Lower leg skin (tissue), 3 donors: ENCODE measurements at regions not wholly inside any gene's neighbourhood (a gene's known extent, or its start where the extent isn't known, plus 50 kb on each side); places are given as distances from the start of the nearest gene placed in this dataset.

Experiments used
- POLR2A ChIP-seq, 2 donors: fragments of 450-650 bp; IDR thresholded peaks; one replicate each; pipeline ENCODE4 v1.6.1; 2016 to 2017; ENCODE audit warnings: antibody characterized with exemption in 2 of 2, mild to moderate bottlenecking in 1 of 2, moderate library complexity in 1 of 2
- TF ChIP-seq, protein P1 (sequence below), 3 donors: fragments of 450-650 bp; IDR thresholded peaks; one replicate each; pipeline ENCODE4 v1.5.1; 2016; ENCODE audit warnings: antibody characterized with exemption in 3 of 3, mild to moderate bottlenecking in 3 of 3, moderate library complexity in 2 of 3

DNA sequence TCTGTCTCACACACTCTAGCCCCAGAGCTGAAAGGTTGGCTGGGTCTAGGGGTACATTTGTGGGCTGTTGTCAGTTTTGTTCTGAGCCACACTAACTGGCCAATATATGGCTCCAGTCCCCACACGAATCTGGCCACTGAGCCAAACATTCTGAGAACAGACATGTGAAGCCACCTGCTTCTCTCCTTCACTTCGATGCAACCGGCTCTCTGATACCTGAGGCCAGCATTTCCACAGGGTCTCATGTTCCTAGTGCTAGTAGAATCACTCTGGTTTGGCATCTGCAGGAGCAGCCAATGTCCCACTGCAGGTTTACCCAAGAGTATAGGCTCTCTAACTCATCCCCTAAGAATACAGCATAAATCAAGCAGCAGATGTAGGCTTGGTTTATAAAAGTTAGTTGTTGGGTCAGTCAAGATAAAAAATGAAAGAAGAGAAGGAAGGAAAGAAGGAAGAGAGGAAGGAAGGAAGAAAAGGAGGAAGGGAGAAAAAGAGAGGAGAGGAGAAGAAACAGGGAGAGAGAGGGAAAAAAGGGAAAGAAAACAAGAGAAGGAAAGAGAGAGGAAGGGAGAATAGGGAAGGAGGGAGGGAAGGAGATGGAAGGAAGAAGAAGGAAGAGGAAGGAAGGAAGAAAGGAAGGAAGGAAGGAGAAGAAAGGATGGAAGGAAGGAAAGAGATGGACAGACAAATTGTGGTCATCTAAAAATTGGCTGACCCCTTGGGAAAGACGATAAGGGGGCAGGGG lies 75.1 kb downstream of the STRA8 start:
- TF ChIP-seq, protein P1, sequence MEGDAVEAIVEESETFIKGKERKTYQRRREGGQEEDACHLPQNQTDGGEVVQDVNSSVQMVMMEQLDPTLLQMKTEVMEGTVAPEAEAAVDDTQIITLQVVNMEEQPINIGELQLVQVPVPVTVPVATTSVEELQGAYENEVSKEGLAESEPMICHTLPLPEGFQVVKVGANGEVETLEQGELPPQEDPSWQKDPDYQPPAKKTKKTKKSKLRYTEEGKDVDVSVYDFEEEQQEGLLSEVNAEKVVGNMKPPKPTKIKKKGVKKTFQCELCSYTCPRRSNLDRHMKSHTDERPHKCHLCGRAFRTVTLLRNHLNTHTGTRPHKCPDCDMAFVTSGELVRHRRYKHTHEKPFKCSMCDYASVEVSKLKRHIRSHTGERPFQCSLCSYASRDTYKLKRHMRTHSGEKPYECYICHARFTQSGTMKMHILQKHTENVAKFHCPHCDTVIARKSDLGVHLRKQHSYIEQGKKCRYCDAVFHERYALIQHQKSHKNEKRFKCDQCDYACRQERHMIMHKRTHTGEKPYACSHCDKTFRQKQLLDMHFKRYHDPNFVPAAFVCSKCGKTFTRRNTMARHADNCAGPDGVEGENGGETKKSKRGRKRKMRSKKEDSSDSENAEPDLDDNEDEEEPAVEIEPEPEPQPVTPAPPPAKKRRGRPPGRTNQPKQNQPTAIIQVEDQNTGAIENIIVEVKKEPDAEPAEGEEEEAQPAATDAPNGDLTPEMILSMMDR (IDR thresholded peaks at IDR 0.05) = no peak
- no peak for TF ChIP-seq POLR2A (IDR thresholded peaks at IDR 0.05)
